H1 (cell line): ENCODE measurements at regions not wholly inside any gene's neighbourhood (a gene's known extent, or its start where the extent isn't known, plus 50 kb on each side); places are given as distances from the start of the nearest gene placed in this dataset.

ENCODE experiments used
- CTCF ChIA-PET: fragments of 300-600 bp; sonication (Branson Sonifier 250); formaldehyde crosslinking; loops from one replicate; lab custom pipeline; 2021; ENCODE audit not compliant: partially characterized antibody; lab: Charles Lee
- POLR2A ChIA-PET: fragments of 300-600 bp; sonication (Branson Sonifier 250); formaldehyde crosslinking; loops from one replicate; lab custom pipeline; 2021; ENCODE audit warnings: inconsistent platforms; ENCODE audit not compliant: partially characterized antibody; lab: Charles Lee
- DNase-seq, 2 experiments: peaks; one replicate each; pipeline versions ENCODE4 v3.0.0 to v3.0.0-alpha.2; 2010 to 2022; ENCODE audit warnings: low spot score in 2 of 2, low read depth in 1 of 2, mixed read lengths in 1 of 2
- FAIRE-seq: peaks from 2 replicates; lab custom pipeline; 2011; peaks lifted over from hg19 to GRCh38; lab: Jason Lieb, UNC
- H2AFZ ChIP-seq: 2 replicates; pipeline ENCODE4 v1.8.1; 2012; ENCODE audit warnings: low read length, inconsistent platforms
- H2AK5ac ChIP-seq: 2 replicates; pipeline ENCODE4 v1.6.1; 2013; ENCODE audit warnings: low read depth, low read length
- H2BK120ac ChIP-seq: replicated peaks from 2 replicates; pipeline ENCODE3; 2013; ENCODE audit warnings: low read depth, low read length, inconsistent platforms
- H2BK12ac ChIP-seq: 2 replicates; pipeline ENCODE4 v1.6.1; 2013; ENCODE audit warnings: low read depth, low read length
- H2BK15ac ChIP-seq: 2 replicates; pipeline ENCODE4 v1.6.1; 2013; ENCODE audit warnings: low read length
- H2BK20ac ChIP-seq: 2 replicates; pipeline ENCODE4 v1.6.1; 2013; ENCODE audit warnings: low read length
- H2BK5ac ChIP-seq: 2 replicates; pipeline ENCODE4 v1.6.1; 2013; ENCODE audit warnings: low read depth, low read length
- H3K14ac ChIP-seq: 2 replicates; pipeline ENCODE4 v1.6.1; 2013; ENCODE audit warnings: inconsistent platforms; ENCODE audit not compliant: insufficient read length
- H3K18ac ChIP-seq: 2 replicates; pipeline ENCODE4 v1.6.1; 2013; ENCODE audit warnings: low read length; ENCODE audit errors: extremely low read depth
- H3K23ac ChIP-seq: 2 replicates; pipeline ENCODE4 v1.6.1; 2013; ENCODE audit warnings: inconsistent platforms; ENCODE audit not compliant: insufficient read length
- H3K23me2 ChIP-seq: 2 replicates; pipeline ENCODE4 v1.6.1; 2013; ENCODE audit warnings: low read depth, low read length
- H3K27ac ChIP-seq: 2 replicates; pipeline ENCODE4 v1.6.1; 2011; ENCODE audit warnings: low read depth, low read length, inconsistent platforms
- H3K27me3 ChIP-seq, 4 experiments: replicated peaks in 1 of 4; 1 replicate in 1 of 4; 2 replicates in 3 of 4; pipeline versions ENCODE4 v1.6.1 to v1.8.1; 2011 to 2013; ENCODE audit warnings: low read length in 3 of 4, mild to moderate bottlenecking in 3 of 4, inconsistent platforms in 2 of 4, mixed read lengths in 2 of 4, moderate library complexity in 1 of 4; ENCODE audit not compliant: control insufficient read depth in 3 of 4, insufficient read depth in 3 of 4; ENCODE audit errors: extremely low read depth in 1 of 4
- H3K36me3 ChIP-seq, 4 experiments: 2 replicates each; pipeline versions ENCODE4 v1.6.1 to v1.8.1; 2011 to 2013; ENCODE audit warnings: mild to moderate bottlenecking in 4 of 4, low read length in 3 of 4, moderate library complexity in 2 of 4, control low read depth in 1 of 4, inconsistent platforms in 1 of 4; ENCODE audit not compliant: insufficient read depth in 4 of 4, control insufficient read depth in 2 of 4
- H3K4ac ChIP-seq: replicated peaks from 2 replicates; pipeline ENCODE3; 2013; ENCODE audit warnings: low read length, low read depth, mixed read lengths, inconsistent platforms; ENCODE audit not compliant: insufficient read length
- H3K4me1 ChIP-seq, 4 experiments: replicated peaks in 1 of 4; 1 replicate in 1 of 4; 2 replicates in 3 of 4; pipeline versions ENCODE4 v1.6.1 to v1.8.1; 2011 to 2013; ENCODE audit warnings: low read length in 3 of 4, inconsistent platforms in 2 of 4, mixed read lengths in 1 of 4; ENCODE audit not compliant: insufficient read depth in 4 of 4, control insufficient read depth in 3 of 4
- H3K4me2 ChIP-seq, 2 experiments: 2 replicates each; pipeline versions ENCODE4 v1.6.1 to v1.8.1; 2011 to 2013; ENCODE audit warnings: low read depth in 2 of 2, low read length in 2 of 2, control low read depth in 1 of 2, inconsistent platforms in 1 of 2, mild to moderate bottlenecking in 1 of 2; ENCODE audit not compliant: insufficient read depth in 1 of 2
- H3K4me3 ChIP-seq, 4 experiments: fragments of 200-600, 300-600 bp in 1 of 4; sonication (generic), shearing (Covaris generic), sonication (Bioruptor Twin) in 1 of 4; 2 replicates each; pipeline versions ENCODE4 v1.5.1 to v1.8.1; 2011 to 2016; ENCODE audit warnings: low read length in 4 of 4, low read depth in 3 of 4, control low read depth in 2 of 4, inconsistent platforms in 2 of 4, mild to moderate bottlenecking in 2 of 4, mixed read lengths in 1 of 4, moderate library complexity in 1 of 4; ENCODE audit not compliant: insufficient read depth in 2 of 4; ENCODE audit errors: extremely low read depth in 1 of 4
- H3K56ac ChIP-seq: replicated peaks from 2 replicates; pipeline ENCODE3; 2013; ENCODE audit warnings: low read depth, mild to moderate bottlenecking, mixed read lengths, low read length, inconsistent platforms; ENCODE audit not compliant: insufficient read length
- H3K79me1 ChIP-seq: 2 replicates; pipeline ENCODE4 v1.6.1; 2013; ENCODE audit warnings: low read depth, low read length, control low read depth
- H3K79me2 ChIP-seq, 2 experiments: 2 replicates each; pipeline versions ENCODE4 v1.6.1 to v1.8.1; 2012 to 2013; ENCODE audit warnings: low read length in 2 of 2, mild to moderate bottlenecking in 2 of 2, inconsistent platforms in 1 of 2; ENCODE audit not compliant: insufficient read depth in 2 of 2, control insufficient read depth in 1 of 2
- H3K9ac ChIP-seq, 4 experiments: replicated peaks in 1 of 4; 1 replicate in 1 of 4; 2 replicates in 3 of 4; pipeline versions ENCODE4 v1.6.1 to v1.8.1; 2011 to 2013; ENCODE audit warnings: low read depth in 3 of 4, low read length in 3 of 4, control low read depth in 2 of 4, mild to moderate bottlenecking in 2 of 4, moderate library complexity in 2 of 4, inconsistent platforms in 1 of 4; ENCODE audit errors: extremely low read depth in 1 of 4
- H3K9me3 ChIP-seq, 2 experiments: 2 replicates each; pipeline versions ENCODE4 v1.6.1 to v1.8.1; 2012 to 2013; ENCODE audit warnings: mild to moderate bottlenecking in 2 of 2, moderate library complexity in 2 of 2, control low read depth in 1 of 2, inconsistent platforms in 1 of 2, low read depth in 1 of 2, low read length in 1 of 2, mixed read lengths in 1 of 2; ENCODE audit not compliant: insufficient read depth in 2 of 2
- H4K20me1 ChIP-seq, 2 experiments: replicated peaks in 1 of 2; 2 replicates each; pipeline versions ENCODE3 to v1.8.1; 2011 to 2013; ENCODE audit warnings: inconsistent platforms in 2 of 2, low read length in 2 of 2, mild to moderate bottlenecking in 1 of 2; ENCODE audit not compliant: insufficient read depth in 2 of 2, control insufficient read depth in 1 of 2
- H4K5ac ChIP-seq: 2 replicates; pipeline ENCODE4 v1.6.1; 2013; ENCODE audit warnings: low read length, low read depth, mixed read lengths, inconsistent platforms; ENCODE audit not compliant: insufficient read length
- H4K8ac ChIP-seq: 2 replicates; pipeline ENCODE4 v1.8.0; 2013; ENCODE audit warnings: mild to moderate bottlenecking, moderate library complexity, low read length, inconsistent platforms; ENCODE audit not compliant: insufficient read depth; ENCODE audit errors: extremely low read depth
- H4K91ac ChIP-seq: replicated peaks from 2 replicates; pipeline ENCODE3; 2013; ENCODE audit warnings: low read length, mixed read lengths, inconsistent platforms; ENCODE audit not compliant: insufficient read length
- CREB1 ChIP-seq: IDR thresholded peaks from 2 replicates; pipeline ENCODE4 v1.6.1; 2012; ENCODE audit warnings: inconsistent platforms
- CTBP2 ChIP-seq: IDR thresholded peaks from 2 replicates; pipeline ENCODE4 v1.7.0; 2011; ENCODE audit warnings: borderline replicate concordance, mild to moderate bottlenecking, moderate library complexity, mixed read lengths, low read length; ENCODE audit not compliant: insufficient read depth, insufficient read length
- EP300 ChIP-seq, 2 experiments: IDR thresholded peaks; 1 replicate in 1 of 2; 2 replicates in 1 of 2; pipeline ENCODE4 v1.6.1; 2011 to 2012; ENCODE audit warnings: low read depth in 2 of 2, low read length in 2 of 2, mild to moderate bottlenecking in 2 of 2, borderline replicate concordance in 1 of 2, inconsistent platforms in 1 of 2, moderate library complexity in 1 of 2
- NRF1 ChIP-seq: IDR thresholded peaks from 2 replicates; pipeline ENCODE4 v1.6.1; 2011; ENCODE audit warnings: mild to moderate bottlenecking, low read depth, low read length, improper control_type of control experiment
- POLR2A ChIP-seq, 2 experiments: IDR thresholded peaks; 1 replicate in 1 of 2; 2 replicates in 1 of 2; pipeline ENCODE4 v1.6.1; 2011; ENCODE audit warnings: low read depth in 2 of 2, low read length in 2 of 2, mild to moderate bottlenecking in 2 of 2; ENCODE audit errors: control extremely low read depth in 1 of 2
- RFX5 ChIP-seq: IDR thresholded peaks from 2 replicates; pipeline ENCODE4 v1.6.1; 2011; ENCODE audit warnings: low read depth, low read length, improper control_type of control experiment, borderline replicate concordance
- RNF2 ChIP-seq: fragments of 200-900, 300-1000 bp; sonication (generic); IDR thresholded peaks from 2 replicates; pipeline ENCODE4 v1.7.1; 2016; ENCODE audit warnings: borderline replicate concordance, low read depth, mild to moderate bottlenecking, antibody characterized with exemption, low read length; ENCODE audit not compliant: poor library complexity, severe bottlenecking; ENCODE audit errors: missing control alignments
- TAF7 ChIP-seq: optimal IDR thresholded peaks from 2 replicates; pipeline ENCODE3; 2011; ENCODE audit warnings: low read depth, mild to moderate bottlenecking, inconsistent platforms, low read length, moderate library complexity, borderline replicate concordance
- TBP ChIP-seq: IDR thresholded peaks from 2 replicates; pipeline ENCODE4 v1.6.1; 2011; ENCODE audit warnings: low read depth, low read length, improper control_type of control experiment
- WGBS, 2 experiments: shearing (Covaris generic) in 1 of 2; methylation state at CpG; one replicate each; pipeline versions ENCODE4 v1.1.6 to v1.1.7; 2013 to 2015; ENCODE audit warnings: low lambda C conversion rate in 2 of 2, mixed read lengths in 2 of 2, inconsistent platforms in 1 of 2, low coverage in 1 of 2, missing lambda C conversion rate in 1 of 2; ENCODE audit not compliant: insufficient replicate concordance in 2 of 2, insufficient coverage in 1 of 2, insufficient read length in 1 of 2; ENCODE audit errors: extremely low coverage in 1 of 2, missing lambda C conversion rate in 1 of 2; 5-methylcytosine and 5-hydroxymethylcytosine counted together
- TF ChIP-seq, protein P1 (sequence below): IDR thresholded peaks from 2 replicates; pipeline ENCODE4 v1.6.1; 2012; ENCODE audit warnings: inconsistent platforms

DNA sequence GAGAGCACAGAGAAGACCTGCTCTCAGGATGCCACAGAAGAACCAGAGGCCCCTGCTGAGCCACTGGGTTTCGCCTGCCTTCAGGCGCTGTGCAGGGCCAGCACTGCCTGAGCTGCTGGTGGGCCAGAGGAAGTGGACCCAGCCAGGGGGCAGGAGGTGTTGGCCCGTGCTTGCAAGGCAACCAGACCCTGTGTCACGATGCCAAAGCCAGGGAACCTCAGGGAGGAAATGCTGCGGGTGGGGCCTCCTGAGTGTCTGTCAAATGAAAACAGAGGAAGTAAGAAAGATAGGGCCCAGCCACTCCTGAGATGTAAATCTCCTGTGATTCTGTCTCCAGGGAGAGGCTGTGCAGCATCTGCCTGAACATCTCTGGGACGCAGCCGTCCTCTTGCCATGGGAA, 58.1 kb upstream of the ADORA2B start:
- Histone ChIP-seq H3K56ac (no peak overlapping the region), H3K27ac (no peak overlapping the region), H3K27me3 (no peaks in the 10 kb centered on the region), H3K23me2 (no peaks in the 10 kb centered on the region), H2BK15ac (no peak overlapping the region), H3K9ac (no peak overlapping the region), H3K4me1 (no peaks in the 10 kb centered on the region), H3K18ac (no peak overlapping the region), H2BK5ac (no peak overlapping the region), H3K79me2 (no peaks in the 10 kb centered on the region), H4K8ac (no peak overlapping the region), H3K79me1 (no peaks in the 10 kb centered on the region), H2AK5ac (no peak overlapping the region), H3K14ac (no peak overlapping the region), H3K9me3 (no peaks in the 10 kb centered on the region), H3K4ac (no peak overlapping the region), H3K36me3 (no peaks in the 10 kb centered on the region), H4K20me1 (no peaks in the 10 kb centered on the region), H3K23ac (no peak overlapping the region), H2BK12ac (no peak overlapping the region), H4K91ac (no peak overlapping the region), H3K4me2 (no peak overlapping the region), H4K5ac (no peak overlapping the region), H3K4me3 (no peak overlapping the region), H2BK20ac (no peak overlapping the region), H2BK120ac (no peak overlapping the region), H2AFZ (no peak overlapping the region)
- ChIA-PET POLR2A (no interaction called here), CTCF (no interaction called here)
- DNase-seq (no peak), FAIRE-seq (no peak)
- TF ChIP-seq EP300 (IDR thresholded peaks at IDR 0.05; ENCODE audit: borderline replicate concordance in 1 of 2, low read depth in 2 of 2, low read length in 2 of 2) (no peak), TAF7 (no peak), CTBP2 (no peak), TBP (no peak), POLR2A (IDR thresholded peaks at IDR 0.05; ENCODE audit: control extremely low read depth in 1 of 2, low read depth in 2 of 2, low read length in 2 of 2) (no peak), RNF2 (no peak), CREB1 (no peak), RFX5 (no peak), NRF1 (no peak)
- TF ChIP-seq, protein P1, sequence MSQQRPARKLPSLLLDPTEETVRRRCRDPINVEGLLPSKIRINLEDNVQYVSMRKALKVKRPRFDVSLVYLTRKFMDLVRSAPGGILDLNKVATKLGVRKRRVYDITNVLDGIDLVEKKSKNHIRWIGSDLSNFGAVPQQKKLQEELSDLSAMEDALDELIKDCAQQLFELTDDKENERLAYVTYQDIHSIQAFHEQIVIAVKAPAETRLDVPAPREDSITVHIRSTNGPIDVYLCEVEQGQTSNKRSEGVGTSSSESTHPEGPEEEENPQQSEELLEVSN = no peak
- WGBS, 2 experiments = 88% methylated on average over 7 of the region's 7 CpGs; no CpG with 5 or more reads in 1 of the 2 experiments
